GM18526 (cell line): ENCODE measurements at regions not wholly inside any gene's neighbourhood (a gene's known extent, or its start where the extent isn't known, plus 50 kb on each side); places are given as distances from the start of the nearest gene placed in this dataset.

Experiments used
- POLR2A ChIP-seq: IDR thresholded peaks from 3 replicates; pipeline ENCODE4 v1.6.1; 2011; ENCODE audit not compliant: insufficient read length; ENCODE audit errors: extremely low read depth

GRCh38 chr14:62546862-62547474 lies 498.3 kb downstream of the KCNH5 start:
- TF ChIP-seq POLR2A = no peak

- no peak for TF ChIP-seq POLR2A
Observed at GRCh38 chr14:62557416-62557815, 487.8 kb downstream of the KCNH5 start.

- TF ChIP-seq POLR2A = no peak
Observed at GRCh38 chr14:62558451-62558850, 486.8 kb downstream of the KCNH5 start.

DNA sequence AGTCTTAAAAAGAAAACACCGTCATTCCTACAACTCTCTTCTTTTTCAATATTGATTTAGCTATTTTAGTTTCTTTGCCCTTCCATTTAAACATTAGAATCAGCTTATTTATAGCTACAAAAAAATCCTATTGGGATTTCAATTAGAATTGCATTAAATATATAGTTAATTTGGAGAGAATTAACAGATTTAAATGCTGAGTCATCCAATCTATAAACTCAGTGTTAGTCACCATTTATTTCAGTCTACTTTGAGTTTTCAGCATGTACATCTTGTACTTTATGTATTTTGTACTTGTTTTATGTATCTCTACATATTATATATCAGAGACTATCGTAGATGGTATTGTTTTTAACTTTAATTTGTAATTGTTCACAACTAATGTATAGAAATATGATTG lies 460.0 kb downstream of the KCNH5 start:
- no peak for TF ChIP-seq POLR2A

DNA sequence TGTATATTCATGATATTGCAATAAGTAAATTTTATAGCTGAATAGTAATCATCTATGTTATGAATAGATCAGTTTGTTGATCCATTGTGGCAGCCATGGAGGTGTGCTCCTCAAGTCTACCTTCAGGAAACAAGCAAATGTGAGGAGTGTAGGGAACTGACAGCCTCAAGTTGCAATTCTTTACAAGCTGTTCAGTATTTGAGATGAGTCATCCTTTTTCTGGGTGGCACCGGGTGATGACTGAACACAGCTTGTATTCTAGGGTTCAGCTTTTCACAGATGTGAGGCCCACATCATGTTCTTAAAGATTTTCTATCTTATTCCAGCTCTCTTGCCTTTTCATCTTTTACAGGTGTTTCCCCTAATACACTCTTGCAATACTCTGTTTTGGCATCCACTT lies 452.4 kb downstream of the KCNH5 start:
- TF ChIP-seq POLR2A = no peak

DNA sequence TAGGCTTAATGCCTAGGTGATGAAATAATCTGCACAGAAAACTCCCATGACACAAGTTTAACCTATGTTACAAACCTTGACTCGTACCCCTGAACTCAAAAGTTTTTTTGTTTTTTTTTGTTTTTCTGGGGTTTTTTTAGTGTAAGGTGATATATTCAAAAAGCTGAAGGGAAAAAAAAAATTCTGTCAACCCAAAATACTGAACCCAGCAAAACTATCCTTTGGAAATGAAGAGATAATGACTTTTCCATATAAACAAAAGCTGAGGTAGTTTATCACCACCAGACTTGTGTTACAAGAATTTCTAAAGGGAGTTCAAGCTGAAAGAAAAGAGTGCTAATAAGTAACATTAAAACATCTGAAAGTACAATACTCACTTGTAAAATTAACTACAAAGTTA lies 448.1 kb downstream of the KCNH5 start:
- no peak for TF ChIP-seq POLR2A

DNA sequence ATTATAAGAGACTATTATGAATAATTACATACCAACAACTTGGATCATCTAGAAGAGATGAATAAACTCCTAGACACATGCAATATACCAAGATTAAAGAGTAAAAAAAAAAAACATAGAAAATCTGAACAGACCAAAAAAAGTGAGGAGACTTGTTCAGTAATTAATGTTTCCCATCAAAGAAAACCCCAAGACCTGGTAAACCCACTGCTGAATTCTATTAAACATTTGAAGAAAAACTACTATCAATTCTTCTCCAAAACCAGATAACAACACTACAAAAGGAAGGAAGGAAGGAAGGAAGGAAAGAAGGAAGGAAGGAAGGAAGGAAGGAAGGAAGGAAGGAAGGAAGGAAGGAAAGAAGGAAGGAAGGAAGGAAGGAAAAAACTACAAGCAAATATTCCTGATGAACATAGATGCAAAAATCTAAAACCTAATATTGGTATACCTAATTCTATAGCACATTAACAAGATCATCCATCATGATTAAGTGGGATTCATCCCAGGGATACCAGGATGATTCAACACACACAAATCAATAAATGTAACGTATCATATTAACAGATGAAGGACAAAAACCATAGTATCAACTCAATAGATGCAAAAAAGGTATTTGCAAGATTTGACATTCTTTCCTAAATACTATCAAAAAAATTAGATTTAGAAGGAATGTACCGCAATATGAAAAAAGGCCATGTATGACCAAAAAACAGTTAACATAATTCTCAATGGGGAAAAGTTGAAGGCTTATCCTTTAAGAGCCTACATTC lies 445.5 kb downstream of the KCNH5 start:
- no peak for TF ChIP-seq POLR2A

DNA sequence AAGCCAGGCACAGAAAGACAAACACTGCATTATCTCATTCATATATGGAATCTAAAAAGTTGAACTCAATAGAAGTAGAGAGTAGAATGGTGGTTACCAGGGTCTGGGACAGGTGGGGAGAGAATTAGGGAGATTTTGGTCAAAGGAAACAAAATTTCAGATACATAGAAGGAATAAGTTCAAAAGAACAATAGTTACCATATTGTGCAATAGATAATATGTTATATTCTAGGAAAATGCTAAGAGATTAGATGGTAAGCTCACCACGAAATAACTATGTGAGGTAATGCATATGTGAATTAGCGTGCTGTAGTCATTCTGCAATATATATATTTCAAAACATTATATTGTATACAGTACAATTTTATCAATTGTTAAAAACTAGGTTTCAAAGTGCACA lies 442.5 kb downstream of the KCNH5 start:
- TF ChIP-seq POLR2A = no peak

DNA sequence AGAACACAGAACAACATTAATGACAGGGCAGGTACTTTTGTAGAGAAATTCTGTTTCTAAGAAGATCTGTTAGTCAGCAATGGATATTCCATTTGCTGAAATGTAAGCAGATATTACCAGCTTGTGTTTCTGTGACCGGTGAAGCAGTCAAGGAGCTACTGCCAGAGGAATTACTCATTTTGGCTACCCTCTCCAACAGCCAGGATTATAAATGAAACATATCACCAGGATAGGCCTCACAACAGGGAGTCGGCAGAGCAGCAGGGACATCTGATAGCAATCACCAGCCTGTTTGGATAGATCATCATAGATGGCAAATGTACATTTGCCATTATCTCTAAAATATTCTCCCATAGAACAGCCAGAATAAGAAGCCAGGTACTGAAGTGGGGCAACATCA lies 440.7 kb downstream of the KCNH5 start:
- no peak for TF ChIP-seq POLR2A

- TF ChIP-seq POLR2A = no peak
Observed at GRCh38 chr14:62614122-62614521, 431.1 kb downstream of the KCNH5 start.

DNA sequence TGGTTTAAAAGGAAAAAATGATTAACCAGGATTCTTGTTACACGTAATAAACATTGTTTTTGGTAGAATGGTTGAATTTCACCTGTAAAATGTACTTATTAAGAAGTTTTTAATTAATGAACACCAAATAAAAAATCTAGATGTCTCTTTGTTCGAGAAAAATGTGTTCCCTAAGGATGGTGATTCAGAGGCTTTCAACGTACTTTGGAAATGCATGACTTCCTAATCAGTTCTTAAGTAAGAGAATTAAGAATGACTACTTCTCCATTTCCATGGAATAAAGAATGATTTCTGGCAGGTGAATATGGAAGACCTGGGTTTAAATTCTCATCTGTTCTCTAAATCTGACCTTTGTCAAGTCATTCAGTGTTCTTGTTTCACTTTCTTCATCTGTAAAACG lies 428.6 kb downstream of the KCNH5 start:
- TF ChIP-seq POLR2A = no peak

DNA sequence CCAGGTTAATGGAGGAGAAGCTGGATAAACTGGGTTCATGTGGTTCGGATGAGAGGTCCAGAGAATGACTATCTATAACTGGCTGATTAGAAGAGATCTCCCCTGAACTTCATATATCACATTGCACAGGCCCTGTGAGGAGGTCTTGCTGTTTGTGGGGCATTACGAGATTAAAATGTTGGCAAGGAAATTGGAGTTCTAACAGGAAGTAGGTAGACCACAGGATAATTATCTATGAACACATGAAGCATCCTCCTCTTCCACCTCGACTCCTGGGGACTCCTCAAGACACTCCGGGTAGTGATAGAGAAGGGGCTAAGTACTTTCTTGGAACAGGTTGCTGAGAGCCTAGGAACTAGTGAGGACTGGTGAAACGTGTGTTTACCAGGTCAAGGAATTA lies 418.8 kb downstream of the KCNH5 start:
- TF ChIP-seq POLR2A = no peak

DNA sequence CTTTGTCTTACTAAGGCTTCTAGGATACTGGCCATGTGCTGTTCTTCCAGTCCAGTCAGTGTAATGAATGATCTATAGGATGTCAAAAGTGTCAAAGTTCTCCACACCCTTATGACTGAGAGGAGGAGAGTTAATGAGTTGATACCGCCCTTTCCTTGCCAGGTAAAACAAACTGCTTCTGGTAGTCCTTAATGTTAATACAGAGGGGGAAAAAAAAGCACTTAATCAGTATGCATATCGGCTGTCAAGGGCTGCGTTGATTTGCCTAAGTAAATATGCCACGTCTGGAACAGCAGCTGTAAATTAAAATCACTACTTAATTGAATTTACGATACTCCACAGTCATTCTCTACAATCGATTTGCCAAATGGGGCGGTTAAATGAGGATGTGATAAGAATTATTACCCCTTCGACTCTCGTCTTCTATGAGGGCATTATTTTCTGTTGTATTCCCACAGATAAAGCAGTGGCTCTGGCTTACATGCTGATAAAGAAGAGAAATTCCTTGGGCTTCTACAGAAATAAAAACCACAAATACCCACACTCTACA lies 416.0 kb downstream of the KCNH5 start:
- no peak for TF ChIP-seq POLR2A

DNA sequence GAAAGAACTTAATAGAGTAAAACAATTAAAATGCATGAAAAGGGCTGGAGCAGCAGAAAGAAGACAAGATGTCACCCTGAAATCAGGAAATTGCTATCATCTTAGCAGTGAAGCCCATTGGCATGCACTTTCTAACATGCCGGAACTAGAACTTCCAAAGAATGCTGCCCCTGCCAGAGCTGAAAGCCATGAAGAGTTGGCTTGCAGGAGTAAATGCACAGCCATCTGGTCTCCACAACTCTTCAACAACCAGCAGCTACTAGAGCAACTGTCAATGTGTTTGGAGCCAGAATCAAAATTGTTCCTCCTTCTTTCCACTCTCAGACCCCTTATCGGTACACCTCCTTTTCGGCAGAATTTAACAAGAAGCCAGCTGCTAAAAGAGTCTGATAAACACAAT lies 414.1 kb downstream of the KCNH5 start:
- TF ChIP-seq POLR2A = no peak

DNA sequence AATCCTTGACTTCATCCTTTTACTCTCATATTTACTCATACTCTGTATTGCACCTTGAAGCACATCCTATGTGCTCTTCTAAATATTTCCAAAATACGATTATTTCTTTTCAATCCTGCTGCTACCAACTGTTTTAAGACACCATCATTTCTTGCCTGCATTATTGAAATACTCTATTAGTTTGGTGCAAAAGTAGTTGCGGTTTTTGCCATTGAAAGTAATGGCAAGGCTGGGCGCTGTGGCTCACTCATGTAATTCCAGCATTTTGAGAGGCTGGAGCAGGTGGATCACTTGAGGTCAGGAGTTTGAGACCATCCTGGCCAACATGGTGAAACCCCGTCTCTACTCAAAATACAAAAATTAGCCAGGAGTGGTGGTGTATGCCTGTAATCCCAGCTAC lies 412.5 kb downstream of the KCNH5 start:
- TF ChIP-seq POLR2A = no peak

- TF ChIP-seq POLR2A = no peak
Observed at GRCh38 chr14:62645649-62646048, 399.6 kb downstream of the KCNH5 start.
